DOHH2 (cell line): ENCODE measurements at regions not wholly inside any gene's neighbourhood (a gene's known extent, or its start where the extent isn't known, plus 50 kb on each side); places are given as distances from the start of the nearest gene placed in this dataset.

Source experiments
- H3F3A ChIP-seq: fragments of 200-600 bp; sonication (generic), shearing (Covaris generic); 2 replicates; pipeline ENCODE4 v1.6.0; 2016; ENCODE audit warnings: antibody characterized with exemption, mild to moderate bottlenecking; ENCODE audit not compliant: control insufficient read depth, insufficient read depth
- H3K27ac ChIP-seq: fragments of 200-600 bp; sonication (generic); 2 replicates; pipeline ENCODE4 v1.5.1; 2014; ENCODE audit warnings: low read depth, mild to moderate bottlenecking, low read length, moderate library complexity
- H3K27me3 ChIP-seq: fragments of 200-600 bp; sonication (generic); 2 replicates; pipeline ENCODE4 v1.6.1; 2014; ENCODE audit warnings: mild to moderate bottlenecking, low read length, mixed read lengths; ENCODE audit not compliant: control insufficient read depth
- H3K36me3 ChIP-seq: fragments of 200-600 bp; sonication (generic); 2 replicates; pipeline ENCODE4 v1.6.1; 2014; ENCODE audit warnings: mild to moderate bottlenecking, low read length, moderate library complexity, mixed read lengths; ENCODE audit not compliant: control insufficient read depth
- H3K4me1 ChIP-seq: fragments of 200-600 bp; sonication (generic); 2 replicates; pipeline ENCODE4 v1.6.1; 2014; ENCODE audit warnings: mild to moderate bottlenecking, low read length, mixed read lengths; ENCODE audit not compliant: control insufficient read depth
- H3K4me2 ChIP-seq: fragments of 200-600 bp; sonication (generic); 2 replicates; pipeline ENCODE4 v1.6.0; 2014; ENCODE audit warnings: mild to moderate bottlenecking, low read length, moderate library complexity
- H3K4me3 ChIP-seq: fragments of 200-600 bp; sonication (generic); 2 replicates; pipeline ENCODE4 v1.5.1; 2014; ENCODE audit warnings: mild to moderate bottlenecking, low read length, mixed read lengths
- H3K79me2 ChIP-seq: fragments of 200-600 bp; sonication (generic); 2 replicates; pipeline ENCODE4 v1.6.1; 2014; ENCODE audit warnings: mild to moderate bottlenecking, low read length, mixed read lengths; ENCODE audit not compliant: control insufficient read depth
- H3K9me2 ChIP-seq: fragments of 200-600 bp; sonication (generic); replicated peaks from 2 replicates; pipeline ENCODE4 v1.6.1; 2014; ENCODE audit warnings: mild to moderate bottlenecking, low read length, mixed read lengths; ENCODE audit not compliant: control insufficient read depth
- H3K9me3 ChIP-seq: fragments of 200-600 bp; sonication (generic); 2 replicates; pipeline ENCODE4 v1.6.1; 2014; ENCODE audit warnings: antibody characterized with exemption, low read length, mixed read lengths; ENCODE audit not compliant: control insufficient read depth, insufficient read depth
- H4K20me1 ChIP-seq: fragments of 200-600 bp; sonication (generic); 2 replicates; pipeline ENCODE4 v1.6.0; 2014; ENCODE audit warnings: low read depth, mild to moderate bottlenecking, antibody characterized with exemption, low read length, moderate library complexity; ENCODE audit not compliant: control insufficient read depth, insufficient read depth
- CTCF ChIP-seq: fragments of 200-600 bp; sonication (generic); IDR thresholded peaks from one replicate; pipeline ENCODE4 v1.5.1; 2014; ENCODE audit warnings: antibody characterized with exemption, mild to moderate bottlenecking, low read depth, low read length; ENCODE audit not compliant: poor library complexity, severe bottlenecking
- EZH2phosphoT487 ChIP-seq: fragments of 200-600 bp; sonication (generic); IDR thresholded peaks from 2 replicates; pipeline ENCODE4 v1.6.1; 2017; ENCODE audit warnings: borderline replicate concordance, mild to moderate bottlenecking, antibody characterized with exemption, low read length, moderate library complexity, mixed read lengths

- Histone ChIP-seq H3K4me3 (no peak overlapping the region), H4K20me1 (no peaks in the 10 kb centered on the region), H3K27ac (no peak overlapping the region), H3F3A (no peaks in the 10 kb centered on the region), H3K4me2 (no peak overlapping the region), H3K9me3 (no peaks in the 10 kb centered on the region), H3K79me2 (no peaks in the 10 kb centered on the region), H3K9me2 (no peaks in the 10 kb centered on the region), H3K27me3 (no peaks in the 10 kb centered on the region), H3K4me1 (no peaks in the 10 kb centered on the region), H3K36me3 (no peaks in the 10 kb centered on the region)
- no peak for TF ChIP-seq CTCF
- TF ChIP-seq EZH2phosphoT487 = no peak
Observed at GRCh38 chr2:16409849-16410248, 255.8 kb downstream of the CYRIA start.

- Histone ChIP-seq H3K9me3 (no peaks in the 10 kb centered on the region), H3K27ac (no peak overlapping the region), H3K4me1 (no peaks in the 10 kb centered on the region), H4K20me1 (no peaks in the 10 kb centered on the region), H3K27me3 (no peaks in the 10 kb centered on the region; the same call in 1 of the 2 replicates), H3K4me2 (no peak overlapping the region), H3K36me3 (no peaks in the 10 kb centered on the region), H3F3A (no peaks in the 10 kb centered on the region), H3K79me2 (no peaks in the 10 kb centered on the region), H3K9me2 (no peaks in the 10 kb centered on the region), H3K4me3 (no peak overlapping the region)
- TF ChIP-seq CTCF (no peak), EZH2phosphoT487 (no peak)
Observed at GRCh38 chr2:16409006-16409390, 256.6 kb downstream of the CYRIA start.

GRCh38 chr2:16408331-16409005 is 257.2 kb downstream of the CYRIA start:
- Histone ChIP-seq H3K4me3 (no peak overlapping the region), H3K36me3 (no peaks in the 10 kb centered on the region), H3K4me1 (no peaks in the 10 kb centered on the region), H3K9me3 (no peaks in the 10 kb centered on the region), H4K20me1 (no peaks in the 10 kb centered on the region), H3K27ac (no peak overlapping the region), H3K27me3 (peaks cover 2% of the 10 kb centered on the region; the same call in 1 of the 2 replicates), H3F3A (no peaks in the 10 kb centered on the region), H3K9me2 (no peaks in the 10 kb centered on the region), H3K4me2 (no peak overlapping the region), H3K79me2 (no peaks in the 10 kb centered on the region)
- no peak for TF ChIP-seq CTCF
- TF ChIP-seq EZH2phosphoT487 = no peak
